ENCODE measurements at regions not wholly inside any gene's neighbourhood (a gene's known extent, or its start where the extent isn't known, plus 50 kb on each side); places are given as distances from the start of the nearest gene placed in this dataset.
"Not testable (repeated sequence)": the region's sequence is repeated elsewhere in the genome, so short reads cannot be mapped to it uniquely, and the experiment has no call there.

GRCh38 chr14:65177551-65177950 lies 75.2 kb upstream of the MAX start:
- peaks cover under 1% of the 10 kb centered on the region for H3K9me3 Mint-ChIP-seq
- H3K36me3 Mint-ChIP-seq: peaks cover 2% of the 10 kb centered on the region
- peaks cover 45% of the 10 kb centered on the region for H3K4me1 Mint-ChIP-seq
- no peaks in the 10 kb centered on the region for H3K27me3 Mint-ChIP-seq
- ATAC-seq: no peak
- H3K4me3 Mint-ChIP-seq: no peak overlapping the region
- peak overlapping the region; percentile 91 for H3K27ac Mint-ChIP-seq

DNA sequence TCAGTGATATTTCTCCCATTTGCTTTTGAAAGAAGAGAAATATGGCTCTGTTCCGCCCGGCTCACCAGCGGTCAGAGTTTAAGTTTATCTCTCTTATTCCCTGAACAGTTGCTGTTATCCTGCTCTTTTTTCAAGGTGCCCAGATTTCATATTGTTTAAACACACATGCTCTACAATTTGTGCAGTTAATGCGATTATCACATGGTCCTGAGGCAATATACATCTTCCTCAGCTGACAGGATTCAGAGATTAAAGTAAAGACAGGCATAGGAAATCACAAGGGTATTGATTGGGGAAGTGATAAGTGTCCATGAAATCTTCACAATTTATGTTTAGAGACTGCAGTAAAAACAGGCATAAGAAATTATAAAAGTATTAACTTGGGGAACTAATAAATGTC lies 76.9 kb upstream of the MAX start:
- H3K27me3 Mint-ChIP-seq, H3K4me3 Mint-ChIP-seq, ATAC-seq, H3K9me3 Mint-ChIP-seq, H3K36me3 Mint-ChIP-seq: not testable (repeated sequence)
- peak overlapping the region; percentile 91 for H3K27ac Mint-ChIP-seq
- H3K4me1 Mint-ChIP-seq: peaks cover 38% of the 10 kb centered on the region

DNA sequence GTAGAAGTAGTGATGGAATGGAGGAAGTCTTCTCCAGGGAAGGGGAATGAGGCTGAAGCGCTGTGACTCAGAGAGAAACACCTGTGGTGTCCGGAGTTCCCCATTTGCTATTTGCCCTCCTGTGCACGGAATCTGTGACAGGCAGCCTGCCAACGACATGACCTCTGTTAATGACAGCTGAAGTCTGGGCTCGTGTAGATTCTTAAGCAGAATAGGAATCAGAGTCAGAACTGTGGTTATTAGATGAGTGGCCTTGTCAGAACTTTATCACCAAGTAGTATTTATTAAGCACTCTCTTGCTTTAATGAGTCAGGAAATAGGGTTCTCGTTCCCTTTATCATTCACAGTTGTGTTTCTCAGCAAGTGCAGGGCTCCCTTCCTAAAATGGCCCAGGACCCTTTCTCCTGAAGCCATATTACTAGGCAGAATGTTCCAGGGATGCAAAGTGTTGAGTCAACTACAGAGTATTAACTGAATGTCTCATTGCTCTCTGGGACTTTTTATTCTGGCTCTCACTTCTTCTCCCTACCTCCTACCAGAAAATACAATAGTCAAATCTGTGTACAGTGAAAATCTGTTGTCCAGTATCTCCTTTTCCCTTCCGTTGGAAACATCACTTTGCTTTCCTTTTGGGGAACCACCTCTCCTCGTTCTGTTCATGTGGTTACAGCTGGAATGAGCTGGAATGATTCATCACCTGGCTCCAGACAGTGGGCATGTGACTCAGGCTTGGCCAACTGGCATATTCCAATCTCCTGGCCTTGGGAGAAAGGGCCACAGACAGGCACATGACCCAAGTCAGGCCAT lies 77.8 kb upstream of the MAX start:
- H3K27me3 Mint-ChIP-seq: no peaks in the 10 kb centered on the region
- peaks cover 7% of the 10 kb centered on the region for H3K9me3 Mint-ChIP-seq
- peaks cover 6% of the 10 kb centered on the region for H3K36me3 Mint-ChIP-seq
- H3K4me3 Mint-ChIP-seq: peak overlapping the region; percentile 59
- H3K27ac Mint-ChIP-seq: peak overlapping the region; percentile 91
- peaks cover 31% of the 10 kb centered on the region for H3K4me1 Mint-ChIP-seq
- ATAC-seq: peak; percentile 99

GRCh38 chr14:65180725-65181025 lies 78.4 kb upstream of the MAX start:
- Mint-ChIP-seq H3K27me3 (no peaks in the 10 kb centered on the region), H3K27ac (peak overlapping the region; percentile 91), H3K4me1 (peaks cover 34% of the 10 kb centered on the region), H3K36me3 (peaks cover 6% of the 10 kb centered on the region), H3K4me3 (peak overlapping the region; percentile 59), H3K9me3 (peaks cover 7% of the 10 kb centered on the region)
- peak; percentile 20 for ATAC-seq

- H3K4me1 Mint-ChIP-seq: peaks cover 38% of the 10 kb centered on the region
Measured at GRCh38 chr14:65184032-65184764, 81.9 kb upstream of the MAX start.

GRCh38 chr14:65185829-65186228 lies 83.5 kb upstream of the MAX start:
- peaks cover 6% of the 10 kb centered on the region for H3K36me3 Mint-ChIP-seq
- no peak overlapping the region for H3K4me3 Mint-ChIP-seq
- ATAC-seq: no peak
- H3K27ac Mint-ChIP-seq: no peak overlapping the region
- peaks cover 22% of the 10 kb centered on the region for H3K4me1 Mint-ChIP-seq
- H3K9me3 Mint-ChIP-seq: peaks cover 7% of the 10 kb centered on the region
- no peaks in the 10 kb centered on the region for H3K27me3 Mint-ChIP-seq

More at GRCh38 chr14:65184032-65184764, 81.9 kb upstream of the MAX start:
- Mint-ChIP-seq H3K36me3 (peaks cover 6% of the 10 kb centered on the region), H3K4me3 (no peak overlapping the region), H3K27ac (peak overlapping the region; percentile 63), H3K9me3 (peaks cover 7% of the 10 kb centered on the region), H3K27me3 (no peaks in the 10 kb centered on the region)
- no peak for ATAC-seq

DNA sequence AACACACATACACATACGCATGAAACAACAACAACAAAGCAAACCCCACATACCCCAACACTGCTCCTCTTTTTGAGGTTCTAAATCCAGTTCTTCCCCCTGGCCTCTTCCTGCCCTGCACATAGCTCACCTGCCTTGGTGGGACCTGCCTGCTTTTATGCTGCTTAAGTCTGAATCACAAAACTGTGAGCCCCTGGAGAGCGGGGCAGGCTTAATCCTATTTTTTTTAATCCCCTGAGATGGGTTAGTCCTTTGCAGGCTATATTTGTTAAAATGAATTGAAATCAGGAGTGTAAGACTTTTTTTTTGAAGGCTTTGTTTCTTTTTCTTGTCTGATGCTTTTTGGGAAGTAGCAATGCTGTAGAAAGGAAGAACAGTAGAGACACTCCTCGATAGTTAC lies 84.6 kb upstream of the MAX start:
- Mint-ChIP-seq H3K9me3 (peaks cover 7% of the 10 kb centered on the region), H3K36me3 (peaks cover 6% of the 10 kb centered on the region), H3K4me1 (peaks cover 18% of the 10 kb centered on the region), H3K27ac (peak overlapping the region; percentile 22), H3K27me3 (no peaks in the 10 kb centered on the region), H3K4me3 (no peak overlapping the region)
- no peak for ATAC-seq

GRCh38 chr14:65187421-65188049 lies 85.2 kb upstream of the MAX start:
- no peak overlapping the region for H3K4me3 Mint-ChIP-seq
- H3K27me3 Mint-ChIP-seq: no peaks in the 10 kb centered on the region
- H3K27ac Mint-ChIP-seq: peak overlapping the region; percentile 22

DNA sequence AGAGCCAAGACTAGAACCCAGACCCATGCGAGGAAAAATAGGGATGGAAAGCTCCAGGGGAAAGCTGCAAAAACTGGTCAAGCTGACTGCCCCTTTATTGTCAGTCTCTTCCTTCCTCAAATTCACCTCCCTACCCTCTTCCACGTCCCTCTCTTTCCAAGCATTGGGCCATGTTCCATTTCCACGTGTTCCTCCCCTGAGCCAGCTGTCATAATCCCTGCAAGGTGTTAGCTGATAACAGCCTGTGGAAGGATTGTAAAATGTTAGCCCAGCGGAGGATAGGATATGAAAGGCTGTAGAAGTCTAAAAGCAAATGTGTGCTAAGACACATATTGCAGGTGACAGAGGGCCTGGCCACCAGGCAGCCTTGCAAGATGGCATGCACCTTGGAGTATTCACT lies 88.0 kb upstream of the MAX start:
- Mint-ChIP-seq H3K4me1 (peaks cover 34% of the 10 kb centered on the region), H3K36me3 (no peaks in the 10 kb centered on the region), H3K4me3 (no peak overlapping the region), H3K9me3 (no peaks in the 10 kb centered on the region), H3K27ac (no peak overlapping the region), H3K27me3 (no peaks in the 10 kb centered on the region)
- no peak for ATAC-seq

More at GRCh38 chr14:65187421-65188049, 85.2 kb upstream of the MAX start:
- ATAC-seq: no peak
- Mint-ChIP-seq H3K36me3 (peaks cover 5% of the 10 kb centered on the region), H3K9me3 (peaks cover 6% of the 10 kb centered on the region), H3K4me1 (peaks cover 18% of the 10 kb centered on the region)

GRCh38 chr14:65191716-65192115 lies 89.4 kb upstream of the MAX start:
- H3K27ac Mint-ChIP-seq: peak overlapping the region; percentile 6
- no peaks in the 10 kb centered on the region for H3K9me3 Mint-ChIP-seq
- ATAC-seq: no peak
- no peaks in the 10 kb centered on the region for H3K36me3 Mint-ChIP-seq
- no peaks in the 10 kb centered on the region for H3K27me3 Mint-ChIP-seq
- no peak overlapping the region for H3K4me3 Mint-ChIP-seq
- peaks cover 38% of the 10 kb centered on the region for H3K4me1 Mint-ChIP-seq

GRCh38 chr14:65192686-65193085 lies 90.4 kb upstream of the MAX start:
- peaks cover 36% of the 10 kb centered on the region for H3K4me1 Mint-ChIP-seq

GRCh38 chr14:65193916-65194590 lies 91.7 kb upstream of the MAX start:
- no peak for ATAC-seq
- H3K9me3 Mint-ChIP-seq: no peaks in the 10 kb centered on the region
- H3K4me1 Mint-ChIP-seq: peaks cover 43% of the 10 kb centered on the region
- no peak overlapping the region for H3K4me3 Mint-ChIP-seq
- no peaks in the 10 kb centered on the region for H3K36me3 Mint-ChIP-seq
- H3K27ac Mint-ChIP-seq: peak overlapping the region; percentile 6
- H3K27me3 Mint-ChIP-seq: no peaks in the 10 kb centered on the region

More at GRCh38 chr14:65192686-65193085, 90.4 kb upstream of the MAX start:
- Mint-ChIP-seq H3K9me3 (no peaks in the 10 kb centered on the region), H3K36me3 (no peaks in the 10 kb centered on the region), H3K4me3 (no peak overlapping the region), H3K27me3 (no peaks in the 10 kb centered on the region), H3K27ac (peak overlapping the region; percentile 6)
- ATAC-seq: no peak

- Mint-ChIP-seq H3K27ac (peak overlapping the region; percentile 77), H3K27me3 (no peaks in the 10 kb centered on the region), H3K4me3 (peak overlapping the region; percentile 54), H3K4me1 (peaks cover 43% of the 10 kb centered on the region), H3K9me3 (no peaks in the 10 kb centered on the region), H3K36me3 (no peaks in the 10 kb centered on the region)
- peak; percentile 85 for ATAC-seq
Measured at GRCh38 chr14:65195042-65195719, 92.9 kb upstream of the MAX start.

- H3K36me3 Mint-ChIP-seq: no peaks in the 10 kb centered on the region
- peaks cover 47% of the 10 kb centered on the region for H3K4me1 Mint-ChIP-seq
- no peaks in the 10 kb centered on the region for H3K27me3 Mint-ChIP-seq
- peak overlapping the region; percentile 2 for H3K27ac Mint-ChIP-seq
- H3K9me3 Mint-ChIP-seq: no peaks in the 10 kb centered on the region
- H3K4me3 Mint-ChIP-seq: no peak overlapping the region
- no peak for ATAC-seq
Measured at GRCh38 chr14:65198346-65198745, 96.0 kb upstream of the MAX start.

GRCh38 chr14:65200454-65200853 lies 98.1 kb upstream of the MAX start:
- Mint-ChIP-seq H3K27ac (peak overlapping the region; percentile 12), H3K36me3 (no peaks in the 10 kb centered on the region), H3K27me3 (no peaks in the 10 kb centered on the region), H3K4me1 (peaks cover 50% of the 10 kb centered on the region), H3K9me3 (no peaks in the 10 kb centered on the region), H3K4me3 (no peak overlapping the region)
- ATAC-seq: no peak

All from stimulated activated memory B cell treated with anti-CD40 and anti-IgM and Interleukin-4, amounts not matched to agents 10 μg/mL and 1 μg/mL and 100 μg/mL, for 72 hours (primary cell).